BJ (cell line): ENCODE measurements at regions not wholly inside any gene's neighbourhood (a gene's known extent, or its start where the extent isn't known, plus 50 kb on each side); places are given as distances from the start of the nearest gene placed in this dataset.
"Not testable (repeated sequence)": the region's sequence is repeated elsewhere in the genome, so short reads cannot be mapped to it uniquely, and the experiment has no call there.

Source experiments
- CTCF ChIA-PET: fragments of 350-600 bp; formaldehyde crosslinking; extraction: SDS; loops from one replicate; lab custom pipeline; 2021; ENCODE audit warnings: antibody characterized with exemption, inconsistent platforms; lab: Yijun Ruan, JAX
- POLR2A ChIA-PET: fragments of 300-600 bp; sonication (Branson Sonifier 250); formaldehyde crosslinking; extraction: SDS; loops from one replicate; lab custom pipeline; 2021; ENCODE audit warnings: antibody characterized with exemption; lab: Charles Lee
- DNase-seq: peaks from one replicate; pipeline ENCODE4 v3.0.0-alpha.2; 2011; ENCODE audit warnings: low read depth
- H3K27me3 ChIP-seq: 2 replicates; pipeline ENCODE4 v1.6.0; 2011; ENCODE audit warnings: low read length; ENCODE audit not compliant: control insufficient read depth, insufficient read depth
- H3K36me3 ChIP-seq: 2 replicates; pipeline ENCODE4 v1.5.1; 2011; ENCODE audit warnings: low read length; ENCODE audit not compliant: control insufficient read depth, insufficient read depth
- H3K4me3 ChIP-seq: 2 replicates; pipeline ENCODE4 v1.5.1; 2011; ENCODE audit warnings: low read depth, mild to moderate bottlenecking, control low read depth, low read length
- TF ChIP-seq, protein P1 (sequence below): IDR thresholded peaks from 2 replicates; pipeline ENCODE4 v1.5.1; 2011; ENCODE audit warnings: low read depth, mild to moderate bottlenecking, control low read depth, inconsistent platforms, low read length, moderate library complexity; ENCODE audit not compliant: insufficient read depth

- no peaks in the 10 kb centered on the region for H3K27me3 ChIP-seq
- POLR2A ChIA-PET, result no interaction called here
- no peak overlapping the region for H3K4me3 ChIP-seq
- TF ChIP-seq, protein P1, sequence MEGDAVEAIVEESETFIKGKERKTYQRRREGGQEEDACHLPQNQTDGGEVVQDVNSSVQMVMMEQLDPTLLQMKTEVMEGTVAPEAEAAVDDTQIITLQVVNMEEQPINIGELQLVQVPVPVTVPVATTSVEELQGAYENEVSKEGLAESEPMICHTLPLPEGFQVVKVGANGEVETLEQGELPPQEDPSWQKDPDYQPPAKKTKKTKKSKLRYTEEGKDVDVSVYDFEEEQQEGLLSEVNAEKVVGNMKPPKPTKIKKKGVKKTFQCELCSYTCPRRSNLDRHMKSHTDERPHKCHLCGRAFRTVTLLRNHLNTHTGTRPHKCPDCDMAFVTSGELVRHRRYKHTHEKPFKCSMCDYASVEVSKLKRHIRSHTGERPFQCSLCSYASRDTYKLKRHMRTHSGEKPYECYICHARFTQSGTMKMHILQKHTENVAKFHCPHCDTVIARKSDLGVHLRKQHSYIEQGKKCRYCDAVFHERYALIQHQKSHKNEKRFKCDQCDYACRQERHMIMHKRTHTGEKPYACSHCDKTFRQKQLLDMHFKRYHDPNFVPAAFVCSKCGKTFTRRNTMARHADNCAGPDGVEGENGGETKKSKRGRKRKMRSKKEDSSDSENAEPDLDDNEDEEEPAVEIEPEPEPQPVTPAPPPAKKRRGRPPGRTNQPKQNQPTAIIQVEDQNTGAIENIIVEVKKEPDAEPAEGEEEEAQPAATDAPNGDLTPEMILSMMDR, result no peak
- H3K36me3 ChIP-seq, result no peaks in the 10 kb centered on the region
- no peak for DNase-seq
- CTCF ChIA-PET, result no interaction called here
These were observed 81.8 kb upstream of the UBE2E1 start for GRCh38 chr3:23723930-23724329.

DNA sequence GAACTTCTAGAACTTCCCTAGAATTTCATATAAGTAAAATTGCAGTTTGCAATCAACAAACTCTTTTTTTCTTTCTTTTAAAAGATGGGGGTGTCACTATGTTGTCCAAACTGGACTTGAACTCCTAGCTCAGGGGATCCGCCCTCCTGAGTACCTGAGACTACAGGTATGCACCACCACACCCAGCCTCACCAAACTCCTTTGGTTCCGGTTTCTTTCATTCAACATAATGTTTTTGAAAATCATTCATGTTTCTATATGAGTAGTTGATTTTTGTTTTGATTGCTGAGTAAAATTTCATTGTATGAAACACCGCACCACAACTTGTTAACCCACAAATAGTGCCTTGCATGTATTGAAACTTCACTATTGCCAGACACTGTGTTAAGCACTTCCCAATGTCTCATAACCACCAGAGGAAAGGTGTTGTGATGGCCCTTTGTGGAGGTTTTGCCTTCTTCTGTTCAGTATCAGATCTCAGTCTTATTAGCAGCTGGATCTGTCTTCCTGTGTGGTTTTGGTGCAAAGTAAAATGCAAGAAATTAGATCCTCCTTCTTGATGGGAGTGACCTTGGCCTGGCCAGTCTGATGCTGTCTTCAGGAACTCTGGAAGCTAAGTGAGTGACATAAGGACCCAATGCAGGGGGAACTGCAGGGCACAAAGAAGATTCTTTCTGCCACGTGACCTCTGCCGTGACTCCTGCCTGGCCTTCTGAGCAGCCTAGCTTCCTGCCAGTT lies 78.8 kb upstream of the UBE2E1 start:
- TF ChIP-seq, protein P1, result no peak
- Histone ChIP-seq H3K27me3 (no peaks in the 10 kb centered on the region), H3K36me3 (no peaks in the 10 kb centered on the region), H3K4me3 (no peak overlapping the region)
- ChIA-PET POLR2A (no interaction called here), CTCF (no interaction called here)
- no peak for DNase-seq

- no peaks in the 10 kb centered on the region for H3K27me3 ChIP-seq
- no peak overlapping the region for H3K4me3 ChIP-seq
- DNase-seq, result no peak
- TF ChIP-seq, protein P1, result no peak
- no peaks in the 10 kb centered on the region for H3K36me3 ChIP-seq
- ChIA-PET POLR2A (interaction anchor here (0.6 kb wide), 1 partner anchor 28 kb away, joined by 4 read pairs; no protein-coding TSS in a partner anchor), CTCF (no interaction called here)
These were observed 77.1 kb upstream of the UBE2E1 start for GRCh38 chr3:23728601-23729117.

DNA sequence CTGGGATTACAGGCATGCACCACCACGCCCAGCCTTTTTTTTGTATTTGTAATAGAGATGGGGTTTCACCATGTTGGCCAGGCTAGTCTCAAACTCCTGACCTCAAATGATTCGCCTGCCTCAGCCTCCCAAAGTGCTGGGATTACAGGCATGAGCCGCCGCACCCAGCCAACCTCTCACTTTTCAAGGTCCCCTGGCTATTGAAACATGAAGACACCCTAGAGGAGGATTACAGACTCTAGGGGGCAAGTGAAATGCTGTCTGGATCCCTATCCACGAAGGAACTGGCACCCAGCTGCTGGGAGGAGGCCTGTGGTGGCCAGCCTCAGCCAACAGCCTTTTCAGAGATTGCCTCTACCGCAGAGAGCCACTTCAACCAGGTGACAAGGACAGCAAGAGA lies 76.4 kb upstream of the UBE2E1 start:
- H3K36me3 ChIP-seq, DNase-seq, POLR2A ChIA-PET, H3K4me3 ChIP-seq, H3K27me3 ChIP-seq, CTCF ChIA-PET: not testable (repeated sequence)

DNA sequence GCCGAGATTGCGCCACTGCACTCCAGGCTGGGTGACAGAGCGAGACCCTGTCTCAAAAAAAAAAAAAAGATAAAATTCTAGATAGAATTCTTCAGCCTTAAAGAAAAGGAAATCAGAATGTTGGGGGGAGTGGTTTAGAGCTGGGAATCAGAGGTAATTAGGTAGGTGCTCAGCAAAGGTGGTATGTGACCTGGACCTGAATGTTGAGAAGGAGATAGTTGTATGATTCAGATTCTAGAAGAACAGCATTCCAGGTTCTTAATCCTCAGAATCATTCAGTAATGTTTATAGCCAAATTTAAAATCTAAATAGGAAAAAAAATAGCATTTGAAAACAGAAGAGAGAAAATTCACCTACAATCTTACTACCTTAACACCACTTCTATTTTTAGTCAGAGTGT lies 71.3 kb upstream of the UBE2E1 start:
- H3K36me3 ChIP-seq, result no peaks in the 10 kb centered on the region
- no peak for DNase-seq
- H3K27me3 ChIP-seq, result no peaks in the 10 kb centered on the region
- CTCF ChIA-PET, result no interaction called here
- no peak overlapping the region for H3K4me3 ChIP-seq
- TF ChIP-seq, protein P1, result no peak
- POLR2A ChIA-PET, result no interaction called here
